ENCODE measurements at regions not wholly inside any gene's neighbourhood (a gene's known extent, or its start where the extent isn't known, plus 50 kb on each side); places are given as distances from the start of the nearest gene placed in this dataset.

GRCh38 chr1:5554111-5554510 is 438.1 kb downstream of the NPHP4 start (continued):
- no peak for TF ChIP-seq REST (IDR thresholded peaks at IDR 0.05; ENCODE audit: low read depth, low read length)
- TF ChIP-seq NR2C1 (IDR thresholded peaks at IDR 0.05): no peak
- TF ChIP-seq ZNF24 (IDR thresholded peaks at IDR 0.05): no peak
- TF ChIP-seq RBBP5 (conservative IDR thresholded peaks at IDR 0.05): no peak
- no peak for TF ChIP-seq TARDBP (IDR thresholded peaks at IDR 0.05; ENCODE audit: borderline replicate concordance)
- TF ChIP-seq KLF5 (IDR thresholded peaks at IDR 0.05; ENCODE audit: partially characterized antibody): no peak
- no peak for TF ChIP-seq TBL1XR1 (IDR thresholded peaks at IDR 0.05; ENCODE audit: low read depth, low read length)
- no peak for TF ChIP-seq SMC3 (IDR thresholded peaks at IDR 0.05; ENCODE audit: borderline replicate concordance, low read length)
- TF ChIP-seq BCL11A (IDR thresholded peaks at IDR 0.05; ENCODE audit: low read depth, low read length): no peak
- TF ChIP-seq ELK1 (IDR thresholded peaks at IDR 0.05; ENCODE audit: low read depth, low read length): no peak
- no peak for TF ChIP-seq KAT2A (conservative IDR thresholded peaks at IDR 0.05; ENCODE audit: control insufficient read depth, low read depth, low read length)
- no peak for TF ChIP-seq IRF4 (IDR thresholded peaks at IDR 0.05; ENCODE audit: low read depth, low read length)
